A549 (cell line): ENCODE measurements at regions not wholly inside any gene's neighbourhood (a gene's known extent, or its start where the extent isn't known, plus 50 kb on each side); places are given as distances from the start of the nearest gene placed in this dataset.

Experiments used
- ATAC-seq, 2 experiments: fragments of 200-7000 bp in 1 of 2; fragments of >200 bp in 1 of 2; cut with Nextera tagmentation in 1 of 2; cut with Tn5 transposase in 1 of 2; 3 replicates each; pipeline versions ENCODE4 v1.8.0 to v1.9.1; 2018 to 2020; ENCODE audit warnings: mild to moderate bottlenecking in 1 of 2, moderate library complexity in 1 of 2
- CTCF ChIA-PET: fragments of 300-600 bp; sonication (Branson Sonifier 250); formaldehyde crosslinking; extraction: SDS; loops from one replicate; lab custom pipeline; 2021; ENCODE audit warnings: antibody characterized with exemption, inconsistent platforms; lab: Yijun Ruan, JAX
- POLR2A ChIA-PET: fragments of 350-600 bp; formaldehyde crosslinking; extraction: SDS; loops from one replicate; lab custom pipeline; 2021; ENCODE audit warnings: antibody characterized with exemption, inconsistent platforms; lab: Yijun Ruan, JAX
- DNase-seq, 2 experiments: peaks; one replicate each; pipeline versions ENCODE4 v3.0.0 to v3.0.0-alpha.2; 2011 to 2016; ENCODE audit warnings: low read depth in 1 of 2, low spot score in 1 of 2
- FAIRE-seq: peaks from 2 replicates; lab custom pipeline; 2011; peaks lifted over from hg19 to GRCh38; lab: Jason Lieb, UNC
- H3K27ac ChIP-seq, 2 experiments: fragments of >200 bp; sonication (Bioruptor Twin); formaldehyde crosslinking; 3 replicates each; pipeline ENCODE4 v1.5.1; 2016 to 2017
- H3K4me1 ChIP-seq: fragments of >200 bp; sonication (Bioruptor Twin); formaldehyde crosslinking; 3 replicates; pipeline ENCODE4 v1.6.1; 2016
- H3K4me2 ChIP-seq: fragments of >200 bp; sonication (Bioruptor Twin); formaldehyde crosslinking; 3 replicates; pipeline ENCODE4 v1.6.1; 2016
- H3K4me3 ChIP-seq: fragments of >200 bp; sonication (Bioruptor Twin); formaldehyde crosslinking; 3 replicates; pipeline ENCODE4 v1.5.1; 2016
- H3K9me3 ChIP-seq: fragments of >200 bp; sonication (Bioruptor Twin); formaldehyde crosslinking; 3 replicates; pipeline ENCODE4 v1.6.1; 2016
- CEBPB ChIP-seq, 2 experiments: fragments of >200 bp in 1 of 2; sonication (Bioruptor Twin) in 1 of 2; formaldehyde crosslinking in 1 of 2; IDR thresholded peaks; 2 replicates each; pipeline ENCODE4 v1.6.1; 2012 to 2016
- CHD4 ChIP-seq: fragments of 200-600 bp; sonication (generic); IDR thresholded peaks from 2 replicates; pipeline ENCODE4 v1.6.1; 2016; ENCODE audit warnings: antibody characterized with exemption, mild to moderate bottlenecking, borderline replicate concordance
- EHF ChIP-seq: fragments of 250-450 bp; sonication (Bioruptor Pico); IDR thresholded peaks from 2 replicates; pipeline ENCODE4 v1.5.0; 2020; ENCODE audit warnings: mild to moderate bottlenecking
- ESRRA ChIP-seq: fragments of 150-350 bp; IDR thresholded peaks from 2 replicates; pipeline ENCODE4 v1.6.1; 2014; ENCODE audit warnings: mild to moderate bottlenecking, low read length, borderline replicate concordance
- FOSB ChIP-seq: fragments of 250-450 bp; sonication (Bioruptor Pico); IDR thresholded peaks from 2 replicates; pipeline ENCODE4 v1.5.0; 2020; ENCODE audit warnings: mild to moderate bottlenecking, moderate library complexity
- FOSL2 ChIP-seq, 2 experiments: fragments of 450-650 bp in 1 of 2; fragments of >200 bp in 1 of 2; sonication (Bioruptor Twin) in 1 of 2; formaldehyde crosslinking; IDR thresholded peaks; 2 replicates each; pipeline versions ENCODE4 v1.5.0 to v1.6.1; 2016 to 2020; ENCODE audit warnings: mild to moderate bottlenecking in 1 of 2, moderate library complexity in 1 of 2
- FOXS1 ChIP-seq: fragments of 250-450 bp; sonication (Bioruptor Pico); IDR thresholded peaks from 2 replicates; pipeline ENCODE4 v1.5.0; 2020; ENCODE audit warnings: mild to moderate bottlenecking, moderate library complexity
- KDM1A ChIP-seq: fragments of 200-600 bp; sonication (generic); IDR thresholded peaks from 2 replicates; pipeline ENCODE4 v1.6.1; 2016; ENCODE audit warnings: low read depth, mild to moderate bottlenecking
- MAZ ChIP-seq: fragments of 150-350 bp; IDR thresholded peaks from 2 replicates; pipeline ENCODE4 v1.6.1; 2014; ENCODE audit warnings: antibody characterized with exemption, low read depth, low read length, borderline replicate concordance
- RAD21 ChIP-seq, 2 experiments: fragments of >200 bp in 1 of 2; sonication (Bioruptor Twin) in 1 of 2; formaldehyde crosslinking in 1 of 2; IDR thresholded peaks in 1 of 2; conservative IDR thresholded peaks in 1 of 2; 2 replicates in 1 of 2; 3 replicates in 1 of 2; pipeline ENCODE4 v1.6.1; 2012 to 2018; ENCODE audit warnings: inconsistent platforms in 1 of 2
- RARB ChIP-seq: fragments of 250-450 bp; sonication (Bioruptor Pico); IDR thresholded peaks from 2 replicates; pipeline ENCODE4 v1.8.0; 2021; ENCODE audit warnings: mild to moderate bottlenecking, moderate library complexity
- SMC3 ChIP-seq: fragments of >200 bp; sonication (Bioruptor Twin); formaldehyde crosslinking; IDR thresholded peaks from 3 replicates; pipeline ENCODE4 v1.6.1; 2018; ENCODE audit warnings: inconsistent platforms
- SREBF2 ChIP-seq: fragments of 450-650 bp; IDR thresholded peaks from 2 replicates; pipeline ENCODE4 v1.6.1; 2014; ENCODE audit warnings: mild to moderate bottlenecking, moderate library complexity
- TFCP2L1 ChIP-seq: fragments of 250-450 bp; sonication (Bioruptor Pico); IDR thresholded peaks from 2 replicates; pipeline ENCODE4 v1.5.0; 2021; ENCODE audit warnings: mild to moderate bottlenecking
- TP53 ChIP-seq: fragments of 250-450 bp; sonication (Bioruptor Pico); IDR thresholded peaks from 2 replicates; pipeline ENCODE4 v1.5.0; 2021; ENCODE audit warnings: mild to moderate bottlenecking, moderate library complexity
- ZNF302 ChIP-seq: fragments of 250-450 bp; sonication (Bioruptor Pico); IDR thresholded peaks from 2 replicates; pipeline ENCODE4 v1.9.0; 2021; ENCODE audit warnings: inconsistent platforms, mild to moderate bottlenecking, moderate library complexity
- WGBS: methylation state at CpG from one replicate; pipeline ENCODE4 v1.1.6; 2017; ENCODE audit errors: missing lambda C conversion rate; 5-methylcytosine and 5-hydroxymethylcytosine counted together
- TF ChIP-seq, protein P1 (sequence below): IDR thresholded peaks from 2 replicates; pipeline ENCODE4 v1.6.1; 2012; ENCODE audit warnings: low read depth, borderline replicate concordance
- TF ChIP-seq, protein P2 (sequence below): IDR thresholded peaks from 2 replicates; pipeline ENCODE4 v1.6.1; 2012
- TF ChIP-seq, protein P3 (sequence below): fragments of 250-450 bp; sonication (Bioruptor Pico); IDR thresholded peaks from 2 replicates; pipeline ENCODE4 v1.5.0; 2021; ENCODE audit warnings: mild to moderate bottlenecking, moderate library complexity, borderline replicate concordance

DNA sequence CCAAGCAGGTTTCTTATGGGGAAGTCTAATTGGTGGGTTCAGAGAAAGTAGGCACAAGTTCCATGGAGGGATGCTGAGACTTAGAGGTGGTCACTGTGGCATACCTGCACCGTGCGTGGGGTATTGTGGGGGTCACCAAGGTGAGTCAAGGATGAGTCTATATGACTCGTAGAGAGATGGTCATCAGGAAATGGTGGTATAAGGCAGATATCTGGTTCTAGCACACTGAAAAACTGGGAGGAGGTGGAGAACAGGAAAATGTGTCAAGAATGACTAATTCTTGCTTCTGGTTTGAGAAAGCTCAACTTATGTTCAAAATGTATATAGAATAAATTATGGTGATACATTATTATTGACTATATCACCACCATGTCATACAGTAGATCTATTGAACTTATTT, 258.1 kb downstream of the RAB38 start:
- TF ChIP-seq TFCP2L1 (CRISPR knock-in tag), result no peak
- no peak for TF ChIP-seq ZNF302 (CRISPR knock-in tag)
- TF ChIP-seq, protein P1, sequence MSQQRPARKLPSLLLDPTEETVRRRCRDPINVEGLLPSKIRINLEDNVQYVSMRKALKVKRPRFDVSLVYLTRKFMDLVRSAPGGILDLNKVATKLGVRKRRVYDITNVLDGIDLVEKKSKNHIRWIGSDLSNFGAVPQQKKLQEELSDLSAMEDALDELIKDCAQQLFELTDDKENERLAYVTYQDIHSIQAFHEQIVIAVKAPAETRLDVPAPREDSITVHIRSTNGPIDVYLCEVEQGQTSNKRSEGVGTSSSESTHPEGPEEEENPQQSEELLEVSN, result no peak
- Histone ChIP-seq H3K9me3 (no peaks in the 10 kb centered on the region), H3K27ac (no peak overlapping the region), H3K4me3 (no peak overlapping the region), H3K4me1 (no peaks in the 10 kb centered on the region), H3K4me2 (no peak overlapping the region)
- ATAC-seq (no peak), FAIRE-seq (no peak), DNase-seq (no peak)
- POLR2A ChIA-PET, result no interaction called here
- CTCF ChIA-PET, result no interaction called here
- WGBS, result 30% methylated on average over 3 of the region's 3 CpGs

DNA sequence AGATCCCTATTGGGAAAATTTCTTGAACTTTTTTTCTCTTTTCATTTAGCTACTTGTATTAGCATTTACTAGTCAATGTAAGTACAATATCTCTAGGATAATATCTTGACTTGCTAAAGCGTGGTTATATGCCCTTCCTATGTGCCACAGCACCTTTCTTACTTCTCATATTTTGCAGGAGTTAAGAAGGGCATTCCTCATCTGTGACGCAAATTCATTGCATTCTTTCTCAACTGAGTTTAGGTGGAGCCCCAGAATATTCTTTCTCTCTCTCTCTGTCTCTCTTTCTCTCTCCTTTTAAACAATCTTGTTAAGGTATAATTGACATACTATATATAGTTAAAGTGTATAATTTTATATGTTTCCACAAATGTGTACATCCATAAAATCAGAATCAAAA, 266.1 kb downstream of the RAB38 start:
- ChIA-PET CTCF (interaction anchor here (1.1 kb wide), 1 partner anchor 32 kb away, joined by 3 read pairs; no protein-coding TSS in a partner anchor), POLR2A (no interaction called here)
- Histone ChIP-seq H3K4me1 (no peaks in the 10 kb centered on the region), H3K4me2 (no peak overlapping the region), H3K9me3 (no peaks in the 10 kb centered on the region), H3K4me3 (no peak overlapping the region), H3K27ac (no peak overlapping the region)
- no peak for TF ChIP-seq FOSB (CRISPR knock-in tag)
- no peak for TF ChIP-seq CHD4
- no peak for TF ChIP-seq RARB (CRISPR knock-in tag)
- TF ChIP-seq, protein P1, result no peak
- no peak for TF ChIP-seq FOSL2 (IDR thresholded peaks at IDR 0.05)
- no peak for TF ChIP-seq FOSL2 (CRISPR knock-in tag; IDR thresholded peaks at IDR 0.05)
- no peak for TF ChIP-seq FOXS1 (CRISPR knock-in tag)
- TF ChIP-seq, protein P2, sequence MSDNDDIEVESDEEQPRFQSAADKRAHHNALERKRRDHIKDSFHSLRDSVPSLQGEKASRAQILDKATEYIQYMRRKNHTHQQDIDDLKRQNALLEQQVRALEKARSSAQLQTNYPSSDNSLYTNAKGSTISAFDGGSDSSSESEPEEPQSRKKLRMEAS, result no peak
- no peak for TF ChIP-seq KDM1A
- no peak for TF ChIP-seq RAD21 (conservative IDR thresholded peaks at IDR 0.05 in 1 of 2, IDR thresholded peaks at IDR 0.05 in 1 of 2)
- no peak for TF ChIP-seq TP53 (CRISPR knock-in tag)
- TF ChIP-seq, protein P3, sequence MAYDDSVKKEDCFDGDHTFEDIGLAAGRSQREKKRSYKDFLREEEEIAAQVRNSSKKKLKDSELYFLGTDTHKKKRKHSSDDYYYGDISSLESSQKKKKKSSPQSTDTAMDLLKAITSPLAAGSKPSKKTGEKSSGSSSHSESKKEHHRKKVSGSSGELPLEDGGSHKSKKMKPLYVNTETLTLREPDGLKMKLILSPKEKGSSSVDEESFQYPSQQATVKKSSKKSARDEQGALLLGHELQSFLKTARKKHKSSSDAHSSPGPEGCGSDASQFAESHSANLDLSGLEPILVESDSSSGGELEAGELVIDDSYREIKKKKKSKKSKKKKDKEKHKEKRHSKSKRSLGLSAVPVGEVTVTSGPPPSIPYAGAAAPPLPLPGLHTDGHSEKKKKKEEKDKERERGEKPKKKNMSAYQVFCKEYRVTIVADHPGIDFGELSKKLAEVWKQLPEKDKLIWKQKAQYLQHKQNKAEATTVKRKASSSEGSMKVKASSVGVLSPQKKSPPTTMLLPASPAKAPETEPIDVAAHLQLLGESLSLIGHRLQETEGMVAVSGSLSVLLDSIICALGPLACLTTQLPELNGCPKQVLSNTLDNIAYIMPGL (CRISPR knock-in tag), result no peak
- no peak for DNase-seq
- no peak for FAIRE-seq
- WGBS, result 1% methylated on average over 2 of the region's 2 CpGs
- no peak for ATAC-seq

DNA sequence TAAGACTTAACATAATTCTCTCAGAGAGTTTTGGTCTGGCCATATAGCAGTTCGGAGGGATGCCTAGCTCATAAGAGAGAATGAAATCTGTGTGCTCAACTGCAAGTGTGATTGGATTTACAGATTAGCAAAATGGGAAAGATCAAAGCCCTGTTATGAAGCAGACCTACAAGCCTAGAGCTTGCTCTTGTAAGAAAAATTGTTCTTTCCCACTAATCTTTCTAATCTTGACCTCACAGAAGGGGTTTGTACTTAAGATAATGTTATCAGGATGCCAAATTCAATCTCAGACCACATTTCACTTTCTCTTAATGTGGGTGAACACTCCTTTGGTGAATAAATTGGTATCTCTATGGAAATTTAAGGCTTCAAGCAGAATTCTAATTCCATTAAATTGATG, 267.2 kb downstream of the RAB38 start:
- WGBS, result 0% methylated on average over 1 of the region's 1 CpG
- H3K9me3 ChIP-seq, result no peaks in the 10 kb centered on the region
- no peaks in the 10 kb centered on the region for H3K4me1 ChIP-seq
- FAIRE-seq (no peak), ATAC-seq (no peak), DNase-seq (no peak)
- POLR2A ChIA-PET, result no interaction called here
- CTCF ChIA-PET, result no interaction called here
- H3K4me2 ChIP-seq, result no peak overlapping the region
- TF ChIP-seq, protein P3 (CRISPR knock-in tag), result no peak
- TF ChIP-seq SREBF2 (no peak), CEBPB (IDR thresholded peaks at IDR 0.05) (no peak), EHF (CRISPR knock-in tag) (no peak), CHD4 (no peak), ESRRA (no peak), KDM1A (no peak), FOSL2 (IDR thresholded peaks at IDR 0.05) (no peak), FOSL2 (CRISPR knock-in tag; IDR thresholded peaks at IDR 0.05) (no peak), SMC3 (no peak), MAZ (no peak)
- no peak overlapping the region for H3K27ac ChIP-seq
- H3K4me3 ChIP-seq, result no peak overlapping the region
